WTC11 (cell line): ENCODE measurements at regions not wholly inside any gene's neighbourhood (a gene's known extent, or its start where the extent isn't known, plus 50 kb on each side); places are given as distances from the start of the nearest gene placed in this dataset.

ENCODE experiments used
- CTCF ChIP-seq: fragments of 200-600 bp; IDR thresholded peaks from 2 replicates; pipeline ENCODE4 v1.8.0; 2022; ENCODE audit warnings: antibody characterized with exemption
- HMGXB4 ChIP-seq: sonication (generic); formaldehyde crosslinking; IDR thresholded peaks from 2 replicates; pipeline ENCODE4 v1.8.1; 2023; ENCODE audit warnings: mild to moderate bottlenecking, moderate library complexity, missing genetic modification reagents
- NR1H2 ChIP-seq: sonication (generic); formaldehyde crosslinking; IDR thresholded peaks from 2 replicates; pipeline ENCODE4 v1.9.0; 2021; ENCODE audit warnings: mild to moderate bottlenecking, moderate library complexity, missing genetic modification reagents
- TEAD4 ChIP-seq: sonication (generic); formaldehyde crosslinking; IDR thresholded peaks from 2 replicates; pipeline ENCODE4 v1.8.0; 2022; ENCODE audit warnings: mild to moderate bottlenecking, missing genetic modification reagents
- ZNF416 ChIP-seq: fragments of 250-450 bp; sonication (Bioruptor Pico); IDR thresholded peaks from 2 replicates; pipeline ENCODE4 v1.9.0; 2021; ENCODE audit warnings: mild to moderate bottlenecking, inconsistent platforms

- TF ChIP-seq CTCF (no peak), HMGXB4 (CRISPR knock-in tag) (no peak), TEAD4 (no peak), ZNF416 (CRISPR knock-in tag) (no peak), NR1H2 (CRISPR knock-in tag) (no peak)
Measured at GRCh38 chr5:89004379-89004778, 121.4 kb upstream of the MEF2C start.
